HG03095 (cell line): ENCODE measurements at regions not wholly inside any gene's neighbourhood (a gene's known extent, or its start where the extent isn't known, plus 50 kb on each side); places are given as distances from the start of the nearest gene placed in this dataset.
"Not testable (repeated sequence)": the region's sequence is repeated elsewhere in the genome, so short reads cannot be mapped to it uniquely, and the experiment has no call there.

Source experiments
- ATAC-seq: cut with Tn5 transposase; IDR thresholded peaks from one replicate; pipeline ENCODE4 v1.9.1; 2021; ENCODE audit warnings: moderate library complexity; ENCODE audit not compliant: unreplicated experiment

DNA sequence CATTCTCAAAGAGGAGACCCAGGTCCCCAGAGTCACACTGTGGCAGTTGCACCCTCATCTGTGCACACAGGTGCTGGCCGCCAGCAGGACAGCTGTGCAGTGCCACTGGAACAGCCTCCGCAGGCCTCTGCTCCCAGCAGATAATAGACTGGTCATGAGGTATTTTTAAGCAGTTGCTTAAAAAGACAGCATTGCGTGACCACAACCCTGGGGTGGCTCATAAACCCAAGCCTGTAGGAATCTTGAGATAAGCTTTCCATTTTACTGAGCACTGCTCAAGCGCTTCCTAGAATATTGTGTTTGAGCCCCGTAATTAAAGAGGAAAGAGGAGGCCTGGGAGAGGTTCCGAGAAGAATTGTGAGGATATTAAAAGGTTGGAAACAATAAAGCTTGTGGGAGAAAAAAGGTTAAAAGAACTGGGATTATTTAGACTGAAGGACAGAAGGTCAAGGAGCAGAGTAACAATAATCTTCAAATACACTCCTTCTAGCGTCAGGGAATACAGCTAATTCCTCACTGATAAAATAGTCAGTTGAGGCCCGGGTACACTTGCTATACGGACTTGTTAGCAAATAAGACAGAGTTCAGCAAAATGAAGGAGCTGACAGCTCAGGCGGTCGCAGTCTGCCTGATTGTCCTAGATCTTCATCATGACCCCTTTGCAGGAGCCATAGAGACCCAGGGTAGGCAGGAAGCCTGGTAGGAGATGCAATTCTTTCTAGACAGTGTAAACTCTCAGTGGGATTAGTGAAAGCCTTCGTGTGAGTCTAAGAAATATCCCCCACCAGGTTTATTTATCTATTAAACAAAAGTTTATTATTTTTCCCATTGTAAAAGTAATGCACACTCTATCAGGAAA is 86.2 kb upstream of the KIT start:
- ATAC-seq = no peak

DNA sequence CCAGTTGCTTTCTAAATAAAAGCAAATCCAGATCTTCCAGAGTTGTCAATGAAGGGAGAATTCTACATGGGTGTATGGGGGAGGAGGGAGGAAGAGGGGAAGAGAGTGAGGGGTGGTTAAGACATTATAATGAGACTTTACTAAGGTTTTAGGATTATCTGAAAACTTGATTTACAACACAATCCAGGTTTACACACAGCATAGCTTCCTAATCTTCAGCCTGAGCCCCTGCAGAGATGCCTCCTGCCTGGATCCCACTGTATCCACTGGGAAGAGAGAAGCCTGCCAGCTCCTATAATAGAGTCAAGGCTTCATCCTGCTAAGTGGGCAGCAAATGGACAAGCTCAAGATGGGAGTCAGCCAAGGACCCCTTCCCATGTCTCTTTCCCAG is 85.6 kb upstream of the KIT start:
- ATAC-seq = no peak

DNA sequence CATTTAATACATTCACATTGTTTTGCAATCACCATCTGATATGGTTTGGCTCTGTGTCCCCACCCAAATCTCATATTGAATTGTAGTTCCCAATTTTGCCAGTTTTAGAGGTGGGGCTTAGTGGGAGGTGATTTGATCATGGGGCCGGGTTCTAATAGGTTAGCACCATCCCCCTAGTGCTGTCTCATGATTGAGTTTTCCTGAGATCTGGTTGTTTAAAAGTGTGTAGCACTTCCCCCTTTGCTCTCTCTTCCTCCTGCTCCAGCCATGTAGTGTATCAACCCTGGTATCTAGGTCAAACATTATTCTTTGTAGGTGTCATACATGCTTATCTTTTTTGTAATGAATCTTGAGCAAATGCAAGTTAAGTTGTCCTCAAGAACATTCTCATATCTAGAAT is 83.3 kb upstream of the KIT start:
- no peak for ATAC-seq

DNA sequence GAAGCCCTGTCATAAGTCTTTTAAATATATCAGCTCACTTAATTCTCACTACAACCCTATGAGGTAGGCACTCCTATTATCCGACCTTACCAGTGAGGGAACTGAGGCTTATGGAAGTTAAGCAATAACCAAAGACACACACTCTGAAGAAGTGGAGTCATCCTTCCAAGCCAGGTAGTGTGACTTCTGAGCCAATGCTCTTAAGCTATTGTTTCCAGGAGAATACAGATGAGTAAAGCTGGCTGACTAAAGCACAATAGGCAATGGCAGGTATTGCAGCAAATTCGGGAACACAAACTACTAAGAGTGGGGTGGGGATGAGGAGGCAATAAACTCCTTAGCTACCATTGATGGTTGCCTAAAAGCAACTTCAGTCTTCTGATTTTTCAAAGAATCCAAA is 81.8 kb upstream of the KIT start:
- no peak for ATAC-seq

DNA sequence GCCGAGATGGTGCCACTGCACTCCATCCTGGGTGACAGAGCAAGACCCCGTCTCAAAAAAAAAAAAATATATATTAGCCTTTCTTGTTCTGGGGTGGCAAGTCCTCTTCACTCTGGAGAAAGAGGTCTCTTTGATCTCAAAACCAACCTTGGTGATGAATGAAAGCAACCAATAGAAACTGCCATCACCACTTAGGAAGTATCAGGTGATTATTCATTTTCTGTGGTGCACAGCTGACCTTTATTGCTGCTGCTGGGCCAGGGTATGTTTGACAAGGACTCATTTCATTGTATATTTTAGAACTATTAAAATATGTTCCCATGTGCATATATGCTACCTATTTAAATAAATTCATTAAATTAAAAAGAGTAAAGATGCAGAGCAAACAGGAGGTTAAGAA is 76.0 kb upstream of the KIT start:
- no peak for ATAC-seq

DNA sequence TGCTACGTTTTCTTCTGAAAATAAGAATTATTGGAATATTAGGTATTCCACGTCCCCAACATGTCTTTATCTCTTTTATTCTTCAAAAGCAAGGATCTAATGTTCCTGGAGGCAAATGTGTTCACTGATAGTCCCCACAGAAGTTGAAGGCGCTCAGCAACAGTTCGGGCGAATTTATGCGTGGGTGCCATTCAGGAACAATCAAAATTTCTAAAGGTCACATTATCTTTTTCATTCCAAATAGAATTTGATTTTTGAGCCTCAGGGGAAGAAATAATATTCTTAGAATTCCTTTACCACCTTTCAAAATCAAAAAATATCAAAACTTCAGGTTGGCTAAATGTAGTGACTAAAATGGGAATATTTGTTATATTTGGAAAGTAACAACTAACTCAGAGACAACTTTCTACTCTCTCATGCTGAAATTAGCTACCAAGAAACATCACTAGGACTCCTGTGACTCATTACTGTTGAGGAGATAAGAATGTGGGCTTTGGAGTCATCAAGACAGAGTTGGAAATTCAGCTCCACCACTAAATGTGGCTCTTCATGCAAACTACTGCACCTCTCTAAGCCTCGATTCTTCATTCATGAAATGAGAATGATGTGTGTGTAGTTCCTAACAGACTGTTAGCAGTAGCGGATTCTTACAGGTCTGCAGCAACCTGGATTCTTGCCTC is 72.3 kb upstream of the KIT start:
- ATAC-seq = no peak

DNA sequence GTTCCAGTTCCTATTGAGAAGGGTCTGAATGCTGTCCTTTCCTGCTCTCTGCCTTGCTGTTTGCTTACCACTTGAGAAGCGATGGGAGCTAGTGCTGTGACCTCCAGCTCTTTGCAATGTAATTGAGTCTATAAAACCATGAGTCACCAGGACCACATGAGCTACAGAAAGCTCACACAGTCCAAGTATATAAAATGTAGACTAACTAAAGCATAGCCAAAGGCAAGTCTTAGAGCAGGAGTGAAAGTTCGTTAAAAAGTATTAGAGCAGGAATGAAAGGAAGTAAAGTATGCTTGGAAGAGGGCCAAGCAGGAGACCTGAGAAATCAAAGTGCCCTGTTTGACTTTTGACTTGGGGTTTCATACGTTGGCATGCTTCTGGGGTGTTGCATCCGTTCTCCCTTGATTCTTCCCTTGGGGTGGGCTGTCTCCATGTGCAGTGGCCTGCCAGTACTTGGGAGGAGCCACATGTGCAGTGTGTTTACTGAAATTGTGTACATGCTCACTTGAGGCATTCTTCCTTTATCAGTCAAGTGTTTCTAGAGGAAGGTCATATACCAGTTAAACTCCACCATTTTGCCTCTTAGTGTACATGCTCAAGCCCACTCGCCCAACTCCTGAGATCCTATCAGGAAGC is 71.3 kb upstream of the KIT start:
- no peak for ATAC-seq

DNA sequence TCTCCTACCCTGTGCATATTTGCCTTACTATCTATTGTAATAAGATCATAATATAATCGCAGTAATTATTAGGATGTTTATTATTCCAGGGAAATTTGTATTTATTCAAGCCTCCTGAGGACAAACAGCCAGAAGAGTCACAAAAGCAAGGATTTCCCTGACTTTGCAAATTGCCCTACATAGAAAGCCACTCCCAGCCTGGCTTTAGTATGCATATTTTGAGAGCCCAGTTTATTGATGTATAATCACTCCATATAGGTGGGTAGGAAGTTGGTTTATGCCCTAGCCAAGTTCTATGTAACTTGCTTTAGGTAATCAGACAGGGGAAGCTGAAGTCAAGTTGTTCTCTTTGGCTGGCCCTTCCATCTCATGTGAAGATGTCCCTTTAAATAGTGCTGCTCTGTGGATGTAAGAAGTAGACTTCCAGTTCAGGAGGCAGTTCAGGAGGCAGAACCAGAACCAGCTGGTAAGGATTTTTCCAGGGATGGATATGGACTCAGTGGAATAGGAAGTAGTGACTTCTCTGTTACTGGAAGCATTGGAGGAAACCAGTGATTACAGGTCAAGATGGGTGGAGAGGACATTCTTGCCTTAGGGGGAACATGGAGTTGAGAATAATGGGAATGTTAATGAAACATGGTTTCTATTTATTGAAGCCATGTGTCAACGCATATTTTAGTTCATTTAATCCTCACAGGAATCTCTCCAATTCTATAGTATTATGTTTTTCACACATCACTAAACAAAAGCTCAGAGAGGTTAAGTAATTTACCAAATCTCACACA is 70.5 kb upstream of the KIT start:
- no peak for ATAC-seq

DNA sequence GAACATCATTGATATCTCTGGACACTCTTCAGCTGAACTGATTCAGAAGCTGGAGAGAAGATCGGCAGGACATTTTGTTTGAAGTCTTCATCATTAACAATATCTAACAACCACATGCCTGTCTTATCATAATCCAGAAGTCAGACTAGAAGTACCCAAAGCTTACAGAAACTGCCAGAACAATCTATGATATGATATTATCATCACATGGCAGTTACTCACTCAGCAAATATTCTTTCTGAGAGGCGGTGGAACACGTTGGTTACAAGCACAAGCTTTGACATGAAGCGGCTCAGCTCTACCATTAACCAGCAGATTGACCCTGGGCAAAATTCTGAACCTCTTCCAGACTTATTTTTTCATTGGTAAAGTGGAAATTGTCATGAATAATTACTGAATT is 69.4 kb upstream of the KIT start:
- no peak for ATAC-seq

DNA sequence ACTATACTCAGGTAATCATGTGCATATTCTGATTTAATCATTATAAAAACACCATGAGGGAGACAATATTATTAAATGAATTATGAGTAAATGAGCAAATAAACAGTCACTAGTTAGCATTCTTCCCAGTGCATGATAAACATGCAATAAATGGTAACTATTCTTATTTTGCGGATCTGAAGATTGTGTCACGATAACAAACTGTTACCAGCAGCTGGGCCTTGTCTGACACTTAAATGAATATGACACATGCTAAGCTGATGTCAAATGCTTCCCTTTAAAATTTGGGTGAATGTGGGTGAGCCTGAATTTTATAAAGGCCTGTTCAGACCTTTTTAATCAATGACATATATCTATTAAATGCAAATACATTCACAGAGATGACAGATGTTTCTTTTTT is 68.2 kb upstream of the KIT start:
- ATAC-seq = no peak

DNA sequence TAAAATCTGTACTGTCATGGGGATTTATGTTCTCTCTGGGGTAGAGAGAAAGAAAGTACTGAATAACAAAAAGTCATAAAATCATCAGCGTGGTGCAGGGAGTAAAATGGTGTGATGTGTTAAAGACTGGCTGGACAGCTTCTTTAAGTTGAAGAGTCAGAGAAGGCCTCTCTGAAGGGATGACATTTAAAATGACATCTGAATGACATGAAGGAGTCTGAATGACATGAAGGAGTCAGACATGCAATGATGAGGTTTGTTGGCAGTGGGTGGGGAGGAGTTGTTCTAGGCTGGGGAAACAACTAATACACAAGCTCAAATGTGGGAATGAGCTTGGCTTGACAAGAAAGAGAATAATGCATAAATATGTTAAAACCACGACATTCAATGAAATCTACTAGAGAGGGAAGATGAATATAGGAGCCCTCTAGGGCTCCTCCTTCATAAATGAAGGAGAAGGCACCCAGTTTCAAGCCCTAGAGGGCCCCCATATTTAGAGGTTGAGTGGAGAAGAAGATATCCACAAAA is 63.9 kb upstream of the KIT start:
- ATAC-seq = no peak

DNA sequence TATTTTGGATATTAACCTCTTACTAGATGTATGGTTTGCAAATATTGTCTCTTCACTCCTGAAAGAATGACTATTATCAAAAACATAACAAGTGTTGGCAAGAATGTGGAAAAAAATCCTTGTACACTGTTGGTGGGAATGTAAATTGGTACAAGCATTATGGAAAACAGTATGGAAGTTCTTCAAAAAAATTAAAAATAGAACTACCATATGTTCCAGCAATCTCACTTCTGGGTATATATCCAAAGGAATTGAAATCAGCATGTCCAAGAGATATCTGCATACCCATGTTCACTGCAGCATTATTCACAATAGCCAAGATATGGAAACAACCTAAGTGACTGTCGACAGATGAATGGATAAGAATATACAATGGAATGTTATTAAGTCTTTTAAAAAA is 61.6 kb upstream of the KIT start:
- no peak for ATAC-seq

DNA sequence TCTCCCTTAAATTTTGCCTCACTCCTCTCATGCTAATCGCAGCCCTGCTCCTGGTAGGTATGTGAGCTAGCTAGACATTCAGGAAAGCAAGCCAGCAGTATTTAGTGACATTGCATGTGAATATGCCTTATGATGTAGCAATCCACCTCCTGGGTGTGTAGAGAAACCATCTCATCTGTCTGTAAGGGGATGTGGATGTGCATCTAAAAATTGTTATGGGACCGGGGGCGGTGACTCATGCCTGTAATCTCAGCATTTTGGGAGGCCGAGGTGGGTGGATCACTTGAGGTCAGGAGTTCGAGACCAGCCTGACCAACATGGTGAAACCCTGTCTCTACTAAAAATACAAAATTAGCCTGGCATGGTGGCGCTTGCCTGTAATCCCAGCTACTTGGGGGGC is 60.1 kb upstream of the KIT start:
- ATAC-seq = not testable (repeated sequence)

DNA sequence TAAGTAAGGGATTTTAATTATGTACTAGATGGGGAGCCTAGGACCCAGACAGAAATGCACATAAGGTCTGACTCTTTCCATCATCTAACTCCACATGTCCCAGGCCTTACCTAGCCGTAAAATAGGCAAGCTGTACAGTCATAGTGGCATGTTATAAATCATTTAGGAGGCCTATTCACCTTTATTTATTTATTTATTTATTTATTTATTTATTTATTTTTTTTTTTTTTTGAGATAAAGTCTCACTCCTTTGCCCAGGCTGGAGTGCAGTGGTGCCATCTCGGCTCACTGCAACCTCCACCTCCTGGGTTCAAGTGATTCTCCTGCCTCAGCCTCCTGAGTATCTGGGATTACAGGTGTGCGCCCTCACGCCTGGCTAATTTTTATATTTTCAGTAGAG is 55.6 kb upstream of the KIT start:
- ATAC-seq = not testable (repeated sequence)

DNA sequence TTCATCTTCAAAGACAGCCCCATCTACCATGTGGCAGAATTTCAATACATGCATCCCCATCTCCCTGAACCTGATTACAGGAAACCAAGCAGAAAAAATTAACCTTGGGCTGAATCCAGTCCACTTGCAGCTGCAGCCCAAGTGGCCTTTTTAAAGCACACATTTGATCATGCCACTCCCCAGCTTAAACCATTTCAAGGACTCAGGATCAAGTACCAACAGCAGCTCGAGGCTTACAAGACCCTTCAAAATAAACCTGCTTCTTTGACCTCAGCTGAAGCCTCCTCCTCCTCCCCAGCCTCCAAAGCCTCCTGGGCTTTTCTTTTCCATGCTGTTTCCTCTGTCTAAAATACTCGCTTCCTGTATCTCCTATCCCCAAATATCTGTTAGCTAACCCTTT is 50.7 kb upstream of the KIT start:
- no peak for ATAC-seq

DNA sequence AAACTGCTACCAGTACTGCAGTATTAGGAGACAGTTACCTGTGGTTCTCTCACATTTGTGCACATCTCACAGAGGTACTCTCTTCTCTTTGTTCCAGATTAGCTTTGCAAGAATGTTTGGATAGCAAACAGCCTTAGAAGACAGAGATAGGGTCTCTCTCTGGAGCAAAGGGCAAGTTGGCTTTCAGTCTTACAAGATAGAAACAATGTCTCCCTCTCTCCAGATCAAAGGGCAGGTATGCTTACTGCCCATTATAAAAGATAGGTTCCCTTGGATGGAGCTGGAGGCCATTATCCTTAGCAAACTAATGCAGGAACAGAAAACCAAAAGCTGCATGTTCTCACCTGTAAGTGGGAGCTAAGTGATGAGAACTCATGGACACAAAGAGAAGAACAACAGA is 50.2 kb upstream of the KIT start:
- ATAC-seq = no peak
